ENCODE measurements at regions not wholly inside any gene's neighbourhood (a gene's known extent, or its start where the extent isn't known, plus 50 kb on each side); places are given as distances from the start of the nearest gene placed in this dataset.
A peak's percentile ranks its signal among the peaks of the same experiment; 100 is the strongest.
"Not testable (repeated sequence)": the region's sequence is repeated elsewhere in the genome, so short reads cannot be mapped to it uniquely, and the experiment has no call there.

DNA sequence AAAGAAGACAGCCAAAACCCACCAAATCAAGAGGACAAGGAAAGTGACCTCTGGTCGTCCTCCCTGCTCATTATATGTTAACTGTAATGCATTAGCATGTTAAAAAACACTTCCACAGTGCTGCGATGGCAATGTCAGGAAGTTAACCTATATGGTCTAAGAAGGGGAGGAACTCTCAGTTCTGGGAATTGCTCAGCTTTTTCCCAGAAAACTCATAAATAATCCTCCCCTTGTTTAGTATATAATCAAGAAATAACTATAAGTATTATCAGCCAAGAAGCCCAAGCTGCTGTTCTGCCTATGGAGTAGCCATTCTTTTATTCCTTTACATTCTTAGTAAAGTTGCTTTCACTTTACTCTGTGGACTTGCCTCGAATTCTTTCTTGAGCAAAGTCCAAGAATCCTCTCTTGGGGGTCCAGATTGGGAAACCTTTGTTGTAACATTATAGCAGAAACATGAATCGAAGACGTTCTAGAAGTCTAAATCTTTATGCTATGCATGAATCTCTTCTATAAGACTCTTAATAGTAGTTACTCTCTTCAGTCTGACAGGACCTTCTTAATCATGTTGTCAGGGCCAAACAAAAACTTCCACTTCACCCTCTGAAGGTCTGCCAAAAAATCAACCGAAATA lies 110.0 kb upstream of the VANGL1 start:
- no peak for DNase-seq

DNA sequence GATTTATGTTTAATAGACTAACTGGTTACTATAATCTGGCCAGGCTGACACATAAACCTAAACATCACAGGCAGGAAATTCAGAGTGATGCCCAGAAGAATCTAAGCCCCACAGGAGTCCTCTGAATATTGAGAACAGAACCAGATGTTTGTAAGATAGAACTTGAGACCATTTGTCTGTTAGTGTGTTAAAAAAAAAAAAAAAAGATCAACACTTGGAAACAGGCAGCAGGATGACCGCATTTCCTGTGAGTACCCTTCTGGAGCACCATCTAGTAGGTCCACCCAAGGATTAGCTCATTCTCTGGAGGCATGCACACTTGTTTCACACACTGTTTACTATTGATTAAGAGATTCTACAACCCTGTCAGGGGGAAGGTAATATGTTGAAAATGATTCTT lies 111.4 kb upstream of the VANGL1 start:
- no peak for DNase-seq

DNA sequence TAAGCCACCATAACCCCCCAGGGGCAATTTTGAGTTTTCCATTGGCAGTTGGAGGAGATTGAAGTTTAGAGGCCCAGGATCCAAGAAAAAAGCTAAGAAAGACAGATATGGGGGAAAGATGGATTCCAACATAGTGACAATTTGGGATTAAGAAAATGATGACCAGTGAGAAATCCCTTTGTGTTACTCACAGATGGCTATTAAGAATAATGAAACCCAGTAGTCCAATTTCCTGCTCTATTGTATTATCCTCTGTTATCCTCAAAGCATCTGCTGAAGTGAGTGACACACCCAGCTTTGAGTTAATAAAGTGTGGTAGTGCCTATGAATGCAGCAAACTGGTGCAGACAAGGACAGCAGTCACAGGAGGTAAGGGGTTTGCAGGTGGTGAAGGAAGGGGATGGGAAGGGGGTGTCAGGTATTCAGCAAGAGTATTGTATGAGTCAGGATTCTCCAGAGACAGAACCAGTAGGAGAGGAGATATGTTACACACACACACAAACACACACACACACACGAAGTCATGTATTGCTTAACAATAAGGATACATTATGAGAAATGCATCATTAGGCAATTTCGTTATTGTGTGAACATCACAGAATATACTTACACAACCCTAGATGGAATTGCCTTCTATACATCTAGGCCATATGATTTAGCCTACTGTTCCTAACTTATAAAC lies 112.4 kb upstream of the VANGL1 start:
- no peak for DNase-seq

DNA sequence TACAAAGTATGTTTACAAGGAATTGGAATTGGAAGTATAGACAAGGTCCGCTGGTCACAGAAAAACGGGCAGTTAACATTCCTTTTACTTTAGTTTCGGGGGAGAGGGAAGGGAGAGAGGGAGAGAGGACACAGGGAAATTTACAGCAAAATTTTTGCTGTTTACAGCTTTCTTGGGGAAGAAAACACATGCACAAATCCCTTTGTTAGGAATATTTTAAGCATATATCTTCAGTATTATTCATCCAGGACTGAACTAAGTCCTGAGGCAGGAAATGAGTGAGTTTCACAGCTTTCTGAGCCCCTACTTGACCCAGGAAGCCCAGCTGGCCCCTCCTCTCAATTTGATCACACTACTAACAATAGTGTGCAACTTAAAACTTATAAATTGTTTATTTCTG lies 113.4 kb upstream of the VANGL1 start:
- DNase-seq: not testable (repeated sequence)

DNA sequence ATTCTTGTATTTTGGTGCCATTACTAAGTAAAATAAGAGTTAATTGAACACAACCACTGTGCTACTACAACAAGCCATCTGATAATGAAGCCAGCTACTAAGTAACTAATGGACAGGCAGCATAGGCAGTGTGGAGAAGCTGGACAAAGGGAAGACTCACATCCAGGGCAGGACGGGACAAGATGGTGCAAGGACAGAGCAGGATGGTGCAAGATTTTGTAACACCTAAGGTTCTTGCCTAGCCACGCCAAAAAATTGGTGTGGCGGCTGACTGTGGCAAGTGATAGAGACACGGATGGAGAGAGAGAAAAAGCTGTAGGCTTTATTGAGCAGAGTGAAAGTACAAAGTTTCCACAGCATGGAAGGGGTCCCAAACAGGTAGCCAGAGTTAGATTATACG lies 114.0 kb upstream of the VANGL1 start:
- no peak for DNase-seq

DNA sequence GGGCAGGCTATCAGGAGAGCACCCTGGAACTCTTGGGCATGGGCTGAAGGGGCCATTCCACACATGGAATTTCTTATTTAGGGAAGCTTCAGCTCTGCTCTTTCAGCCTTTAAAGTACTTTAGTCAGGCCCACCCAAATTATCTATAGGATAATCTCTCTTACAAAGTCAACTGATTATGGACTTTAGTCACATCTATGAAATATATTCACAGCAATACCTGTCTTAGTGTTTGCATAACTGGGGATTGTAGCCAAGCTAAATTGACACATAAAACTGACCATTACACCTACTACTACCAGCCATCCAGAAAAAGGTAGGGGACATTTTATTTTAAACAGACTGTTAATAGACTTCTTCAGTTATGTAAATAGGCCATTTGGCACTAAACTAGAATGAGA lies 114.9 kb upstream of the VANGL1 start:
- no peak for DNase-seq

DNA sequence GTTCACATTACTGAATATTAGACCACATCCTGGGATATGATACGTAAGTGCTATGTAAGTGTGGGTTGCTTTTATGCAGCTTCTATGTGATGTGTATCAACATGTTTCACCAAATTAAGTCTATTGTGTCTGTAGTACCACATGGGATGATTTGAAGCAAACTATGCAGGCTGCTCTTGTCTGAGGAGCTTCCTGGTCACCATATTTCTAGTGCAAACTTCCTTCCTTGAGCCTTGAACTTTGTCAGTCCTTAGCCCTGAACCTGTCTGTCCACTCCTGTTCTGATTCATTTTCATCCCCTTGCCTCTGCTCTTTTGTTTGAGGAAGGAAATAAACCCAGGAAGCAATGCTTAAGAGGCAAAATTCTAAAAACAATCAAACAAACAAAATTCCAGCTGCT lies 117.5 kb upstream of the VANGL1 start:
- no peak for DNase-seq

DNA sequence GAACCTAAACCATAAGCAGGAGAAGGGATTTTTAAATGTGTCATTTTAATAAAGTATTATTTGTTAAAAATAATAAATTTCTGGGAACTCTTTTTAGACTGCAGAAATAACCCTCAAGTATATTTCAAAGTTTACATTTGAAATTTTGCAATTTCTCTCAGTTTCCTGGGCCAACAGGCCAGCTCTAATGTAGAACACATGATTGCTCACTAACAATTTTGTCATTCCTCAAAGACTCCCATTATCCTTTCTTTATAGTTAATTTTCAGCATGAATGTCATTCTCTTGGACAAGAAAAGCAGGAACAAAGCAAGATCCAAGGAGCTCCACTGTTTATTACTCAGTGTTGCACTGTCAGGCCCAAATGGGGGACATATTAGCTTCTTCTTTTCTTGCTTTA lies 119.4 kb upstream of the VANGL1 start:
- DNase-seq: no peak

DNA sequence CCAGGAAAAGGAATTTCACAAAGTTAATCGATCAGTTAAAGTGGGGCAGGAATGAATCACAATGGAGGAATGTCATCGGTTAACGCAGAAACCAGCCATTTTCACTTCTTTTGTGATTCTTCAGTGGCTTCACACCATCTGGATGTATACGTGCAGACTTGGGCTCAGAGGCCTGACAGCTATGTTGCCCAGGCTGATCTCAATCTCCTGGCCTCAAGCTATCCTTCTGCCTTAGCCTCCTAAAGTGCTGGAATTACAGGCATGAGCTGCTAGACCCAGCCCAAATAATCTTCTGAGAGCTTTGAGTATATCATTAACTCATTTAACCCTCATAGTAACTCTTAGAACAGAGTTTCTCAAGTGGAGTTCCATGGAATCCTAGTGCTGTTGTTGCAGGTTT lies 126.5 kb upstream of the VANGL1 start:
- no peak for DNase-seq

DNA sequence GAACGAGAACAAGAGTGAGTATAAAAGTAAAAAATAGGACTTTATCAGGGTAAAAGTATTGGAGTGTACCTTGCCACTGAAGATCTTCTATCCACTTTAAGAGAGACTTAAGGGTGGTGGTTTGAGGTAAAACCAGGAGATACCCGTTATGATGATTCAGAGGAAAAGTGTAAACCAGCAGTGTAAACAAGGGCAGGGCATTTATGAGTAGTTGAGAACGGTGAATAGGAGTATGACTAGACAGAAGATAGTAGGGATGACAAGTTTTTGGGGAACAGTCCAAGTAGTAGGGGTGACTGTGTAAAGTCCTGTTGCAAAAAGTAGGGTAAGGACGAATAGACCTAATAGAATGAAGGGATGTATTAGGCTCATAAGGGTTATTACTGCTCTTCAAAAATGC lies 131.5 kb upstream of the VANGL1 start:
- DNase-seq: not testable (repeated sequence)

DNA sequence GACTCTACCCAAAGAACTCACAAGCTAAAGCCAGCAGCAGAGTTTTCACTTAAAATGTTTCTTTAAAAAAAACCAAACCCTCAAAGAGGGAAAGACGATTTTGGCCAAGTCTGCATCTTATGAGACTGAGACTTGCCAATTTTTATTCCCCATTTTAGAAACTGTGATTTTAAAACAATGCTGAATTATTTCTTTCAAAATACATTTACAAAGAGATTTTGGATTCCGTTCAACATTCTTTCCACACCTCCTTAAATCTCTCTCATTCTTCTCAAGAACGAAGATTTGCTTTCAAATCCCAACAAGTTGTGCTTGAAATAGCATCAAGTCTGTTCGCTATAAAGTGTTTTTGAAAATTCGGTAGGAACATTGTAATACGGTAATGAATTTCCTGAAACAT lies 133.9 kb upstream of the VANGL1 start:
- DNase-seq: no peak

DNA sequence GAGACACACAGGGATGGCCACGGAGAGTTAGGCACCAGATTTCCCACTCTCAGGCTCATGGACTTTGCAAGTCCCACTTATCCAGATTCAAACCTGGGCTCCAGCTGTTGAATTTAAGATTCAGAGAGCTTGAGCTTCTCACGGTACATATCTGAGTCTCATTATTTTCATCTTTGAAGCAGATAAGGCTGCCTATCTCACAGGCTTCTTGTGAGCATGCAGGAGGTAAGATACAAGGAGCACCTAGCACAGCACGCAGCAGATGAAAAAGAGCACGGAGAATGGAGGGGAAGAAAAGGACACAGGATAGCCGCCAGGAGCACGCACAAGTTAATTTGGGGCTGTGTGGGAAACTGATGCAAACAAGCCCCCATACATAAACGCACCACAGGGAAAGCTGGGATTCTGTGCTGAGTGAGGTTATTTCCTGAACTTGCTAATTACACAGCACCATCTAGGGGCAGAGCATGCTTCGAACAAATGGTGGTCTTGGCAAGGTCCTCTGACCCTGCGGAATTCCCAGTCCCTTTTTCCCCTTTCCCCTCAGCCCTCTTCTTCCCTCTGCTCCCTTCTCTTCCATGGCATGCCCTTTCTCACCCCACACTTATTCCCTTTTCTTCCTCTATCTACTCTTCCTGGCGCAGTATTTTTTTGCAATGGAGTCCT lies 134.7 kb upstream of the VANGL1 start:
- peak in 1 of 2 experiments; percentile 10 for DNase-seq

DNA sequence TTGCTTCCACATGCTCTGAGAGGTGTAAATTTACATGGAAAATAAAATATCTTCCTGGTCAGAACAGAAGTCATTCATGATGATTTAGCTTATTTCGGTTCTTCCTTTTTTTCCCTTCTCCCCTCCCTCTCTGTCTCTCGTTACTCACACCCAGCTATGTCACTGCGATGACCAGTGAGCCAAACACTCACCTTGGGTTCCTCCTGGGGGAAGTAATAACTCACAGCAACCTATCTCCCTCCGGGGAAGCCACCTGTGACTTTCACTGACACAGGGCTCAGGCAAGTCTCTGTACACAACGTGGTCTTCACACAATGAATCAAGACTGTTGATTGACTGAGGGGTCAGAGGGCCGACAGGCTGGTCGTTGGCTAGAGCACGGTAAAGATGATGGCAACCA lies 135.3 kb upstream of the VANGL1 start:
- no peak for DNase-seq

DNA sequence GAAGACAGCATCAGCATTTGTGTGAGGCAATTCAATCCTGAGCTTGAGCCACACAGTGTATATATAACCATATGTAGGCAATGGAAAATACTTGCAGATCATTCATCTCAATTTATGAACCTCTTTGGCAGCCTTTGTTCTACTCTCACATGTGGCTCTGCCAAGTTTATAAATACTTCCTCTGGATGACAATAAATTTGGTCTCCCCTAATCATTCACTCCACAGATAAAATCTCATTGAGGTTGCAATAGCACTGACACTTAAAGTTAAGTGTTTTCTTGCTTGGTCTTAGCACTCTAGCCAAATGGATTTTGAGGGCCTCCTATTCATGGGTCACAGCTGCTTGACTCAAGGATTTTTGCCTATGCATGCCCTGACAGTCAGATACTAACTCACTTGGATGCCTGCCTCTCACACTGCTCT lies 136.6 kb upstream of the VANGL1 start:
- no peak for DNase-seq

DNA sequence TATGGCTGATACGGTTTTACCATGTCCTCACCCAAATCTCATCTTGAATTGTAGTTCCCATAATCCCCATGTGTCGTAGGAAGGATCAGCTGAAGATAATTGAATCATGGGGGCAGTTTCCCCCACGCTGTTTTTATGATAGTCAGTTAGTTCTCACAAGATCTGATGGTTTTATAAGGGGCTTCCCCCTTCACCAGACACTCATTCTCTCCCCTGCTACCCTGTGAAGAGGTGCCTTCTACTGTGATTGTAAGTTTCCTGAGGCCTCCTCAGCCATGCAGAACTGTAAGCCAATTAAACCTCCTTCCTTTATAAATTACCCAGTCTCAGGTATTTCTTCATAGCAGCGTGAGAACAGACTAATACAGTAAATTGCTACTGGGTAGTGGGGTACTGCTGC lies 139.6 kb upstream of the VANGL1 start:
- not testable (repeated sequence) for DNase-seq

DNA sequence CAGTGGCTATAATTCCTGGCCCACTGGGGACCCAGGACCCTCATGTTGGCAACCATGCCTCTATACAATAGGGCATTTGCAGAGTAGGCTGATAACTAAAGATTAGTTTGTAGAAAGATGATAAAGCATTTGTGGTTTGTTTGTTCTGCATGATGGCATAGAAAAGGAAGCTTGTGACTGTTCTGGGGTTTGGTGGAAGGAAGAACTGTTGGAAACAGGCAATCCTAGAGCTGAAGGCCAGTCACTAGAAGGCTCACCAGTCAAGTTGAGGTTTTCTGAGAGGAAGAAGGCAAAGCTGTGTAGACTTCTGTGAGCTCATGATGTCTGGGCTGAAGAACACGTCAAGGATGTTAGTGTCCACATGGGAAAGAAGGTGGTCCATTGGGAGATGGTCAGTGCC lies 140.3 kb upstream of the VANGL1 start:
- DNase-seq: peak; percentile 24 to 58

DNA sequence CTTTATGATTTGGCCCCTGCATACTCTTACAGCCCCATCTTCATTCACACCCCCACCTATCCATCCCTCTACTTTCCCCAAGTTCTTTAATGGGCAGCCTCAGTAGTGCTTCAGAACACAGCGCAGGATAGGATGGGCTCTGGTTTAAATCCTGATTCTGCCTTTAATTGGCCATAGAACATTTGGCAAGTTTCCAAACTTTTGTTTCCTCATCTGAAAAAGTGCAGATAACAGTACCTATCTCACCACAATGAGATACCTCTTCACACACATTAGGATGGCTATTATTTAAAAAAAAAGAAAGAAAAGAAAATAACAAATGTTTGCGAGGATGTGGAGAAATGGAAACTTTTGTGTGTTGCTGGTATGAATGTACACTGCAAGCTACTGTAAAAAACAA lies 142.5 kb upstream of the VANGL1 start:
- no peak for DNase-seq

DNA sequence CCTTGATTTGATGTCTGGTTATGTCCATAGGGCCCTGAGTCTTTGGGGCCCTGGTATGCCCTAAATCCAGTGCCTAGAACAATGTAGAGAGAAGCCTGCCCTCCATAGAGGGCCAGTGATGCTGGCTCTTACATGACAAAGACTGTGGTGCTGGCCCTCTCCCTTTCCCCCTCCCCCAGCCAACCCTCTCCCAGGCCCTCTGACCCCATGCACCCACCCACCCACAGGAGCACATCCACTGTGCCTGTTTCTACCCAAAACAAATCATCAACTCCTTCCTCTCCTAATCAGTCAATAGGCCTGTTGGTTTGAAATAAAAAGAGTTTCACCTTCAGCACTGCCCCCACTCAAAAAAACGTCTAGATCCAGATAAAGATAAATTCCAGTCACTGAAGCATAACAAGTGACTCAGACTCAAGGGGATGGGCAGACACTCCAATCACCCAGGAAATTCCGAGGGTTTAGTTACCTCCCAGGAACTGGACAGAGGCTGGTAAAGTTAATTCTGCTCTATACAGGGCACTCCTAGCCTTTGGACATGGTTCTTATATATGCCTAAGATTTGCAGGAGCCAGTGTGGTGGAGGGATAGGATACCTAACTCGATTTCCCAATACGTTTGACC lies 144.8 kb upstream of the VANGL1 start:
- DNase-seq: no peak

DNA sequence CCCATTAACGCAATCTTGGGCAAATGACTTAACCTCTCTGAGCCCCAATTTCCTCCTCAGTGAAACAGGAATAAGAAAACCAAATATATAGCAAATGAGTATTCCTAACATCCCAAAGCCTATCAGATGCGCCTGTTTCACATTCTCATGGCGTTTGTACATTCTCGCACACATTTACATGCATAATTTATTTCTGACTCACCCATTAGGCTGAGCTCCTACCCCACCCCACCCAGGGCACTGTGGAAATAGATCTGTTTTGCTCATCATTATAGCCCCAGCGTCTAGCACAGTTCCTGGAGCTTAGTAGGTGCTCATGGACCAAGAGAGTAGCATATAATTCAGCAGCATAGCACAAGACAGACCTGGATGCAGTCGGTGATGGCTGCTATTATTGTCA lies 146.1 kb upstream of the VANGL1 start:
- DNase-seq: no peak

DNA sequence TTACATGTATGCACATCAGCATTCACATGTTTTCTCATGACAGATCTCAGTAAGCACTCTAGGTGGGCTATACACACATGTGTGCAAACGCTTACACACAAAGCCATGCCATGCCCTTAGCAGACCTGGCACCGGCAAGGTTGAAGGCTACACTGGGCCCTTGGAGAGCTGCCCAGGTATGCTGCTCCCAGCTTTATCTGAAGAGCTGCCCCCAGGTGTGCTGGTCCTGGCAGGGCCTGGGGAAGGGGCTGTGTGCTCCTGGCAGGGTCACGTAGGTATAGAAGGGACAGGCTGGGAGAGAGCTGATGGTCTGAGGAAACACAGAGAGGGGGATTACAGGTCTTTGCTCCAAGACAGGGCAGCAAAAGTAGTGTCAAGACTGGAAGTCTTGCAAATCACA lies 146.7 kb upstream of the VANGL1 start:
- no peak for DNase-seq

DNA sequence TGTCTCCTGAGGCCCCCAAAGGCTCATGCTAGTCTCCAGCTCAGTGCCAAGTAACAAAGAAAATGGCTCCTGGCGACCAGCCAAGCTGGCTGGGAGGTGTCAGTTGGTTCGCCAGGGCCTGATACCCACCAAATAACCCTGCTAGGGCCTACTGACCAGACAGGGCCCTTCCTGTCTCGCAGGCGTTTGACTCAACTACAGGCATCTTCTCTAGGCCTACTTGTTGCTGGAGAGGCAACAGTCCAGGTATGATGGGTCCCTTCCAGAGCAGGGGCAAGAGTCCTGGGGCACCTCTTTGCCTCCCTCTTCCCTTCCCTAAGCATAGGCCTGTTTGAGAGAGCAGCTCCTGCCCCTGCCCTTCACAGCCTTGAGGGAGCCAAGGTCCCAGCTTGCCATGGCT lies 147.9 kb upstream of the VANGL1 start:
- no peak for DNase-seq

DNA sequence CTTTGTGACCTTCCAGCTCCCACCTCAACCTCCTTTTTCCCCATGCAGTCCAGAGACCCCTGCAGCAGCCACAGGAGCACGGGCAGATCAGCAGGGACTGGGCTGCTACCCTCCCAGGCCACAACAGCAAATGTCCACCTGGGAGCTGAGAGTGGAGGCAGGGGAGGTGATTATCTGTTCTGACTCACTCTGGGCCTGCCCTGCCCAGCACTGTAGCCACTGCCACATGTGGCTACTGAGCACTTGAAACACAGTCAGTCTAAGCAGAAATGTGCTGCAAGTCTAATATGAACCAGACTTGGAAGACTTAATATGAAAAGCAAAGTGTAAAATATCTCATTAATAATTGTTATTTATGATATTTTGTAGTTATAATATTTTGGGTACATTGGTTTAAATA lies 148.9 kb upstream of the VANGL1 start:
- no peak for DNase-seq

DNA sequence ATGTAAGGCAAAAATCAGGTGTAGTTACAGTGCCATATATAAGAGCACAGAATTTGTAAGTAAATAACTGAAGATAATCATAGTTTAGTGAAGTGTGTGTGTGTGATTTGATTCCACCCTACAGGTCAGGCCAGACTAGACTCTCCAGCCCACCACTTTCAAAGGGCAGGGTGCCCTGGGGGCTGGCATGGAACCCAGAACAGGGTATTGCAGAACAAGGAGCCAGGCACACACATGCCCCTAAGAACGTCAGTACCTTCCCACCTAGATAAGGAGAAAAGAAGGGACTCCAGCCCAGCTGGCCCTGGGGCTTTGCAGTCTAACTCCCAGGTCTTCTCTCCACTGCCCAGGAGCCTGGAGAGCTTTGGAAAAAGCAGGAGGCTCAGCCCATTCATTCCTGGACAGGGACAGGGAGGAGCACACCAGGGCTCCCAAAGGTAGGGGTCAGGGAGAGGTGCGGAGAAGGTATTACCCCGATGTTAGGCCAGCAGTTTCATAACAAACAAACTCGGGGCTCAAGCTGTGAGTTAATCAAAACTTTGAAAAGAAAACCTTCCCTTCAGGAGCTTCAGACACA lies 149.7 kb upstream of the VANGL1 start:
- no peak for DNase-seq

Data from Kasumi-1 (cell line).